ENCODE measurements at regions not wholly inside any gene's neighbourhood (a gene's known extent, or its start where the extent isn't known, plus 50 kb on each side); places are given as distances from the start of the nearest gene placed in this dataset.

DNA sequence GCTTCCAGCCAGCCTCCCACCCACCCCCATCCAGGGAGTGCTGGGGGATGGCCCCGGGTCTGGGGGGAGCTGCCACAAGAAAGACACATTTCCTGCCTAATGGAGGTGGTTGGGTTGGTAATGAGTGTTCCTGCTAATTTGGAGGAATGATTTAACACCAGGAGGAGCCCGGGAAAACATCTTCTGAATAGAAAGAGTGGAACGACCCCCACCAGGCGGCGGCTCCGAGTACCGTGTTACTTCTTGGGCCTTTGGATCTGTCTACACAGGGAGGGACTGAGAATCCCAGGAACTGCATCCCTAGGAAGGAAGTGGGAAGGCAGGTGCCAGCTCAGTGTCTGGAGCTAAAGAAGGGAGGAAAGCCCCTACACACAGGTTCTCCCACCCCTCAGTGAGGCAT, 64.6 kb downstream of the TSPAN17 start:
- TF ChIP-seq, protein P1, sequence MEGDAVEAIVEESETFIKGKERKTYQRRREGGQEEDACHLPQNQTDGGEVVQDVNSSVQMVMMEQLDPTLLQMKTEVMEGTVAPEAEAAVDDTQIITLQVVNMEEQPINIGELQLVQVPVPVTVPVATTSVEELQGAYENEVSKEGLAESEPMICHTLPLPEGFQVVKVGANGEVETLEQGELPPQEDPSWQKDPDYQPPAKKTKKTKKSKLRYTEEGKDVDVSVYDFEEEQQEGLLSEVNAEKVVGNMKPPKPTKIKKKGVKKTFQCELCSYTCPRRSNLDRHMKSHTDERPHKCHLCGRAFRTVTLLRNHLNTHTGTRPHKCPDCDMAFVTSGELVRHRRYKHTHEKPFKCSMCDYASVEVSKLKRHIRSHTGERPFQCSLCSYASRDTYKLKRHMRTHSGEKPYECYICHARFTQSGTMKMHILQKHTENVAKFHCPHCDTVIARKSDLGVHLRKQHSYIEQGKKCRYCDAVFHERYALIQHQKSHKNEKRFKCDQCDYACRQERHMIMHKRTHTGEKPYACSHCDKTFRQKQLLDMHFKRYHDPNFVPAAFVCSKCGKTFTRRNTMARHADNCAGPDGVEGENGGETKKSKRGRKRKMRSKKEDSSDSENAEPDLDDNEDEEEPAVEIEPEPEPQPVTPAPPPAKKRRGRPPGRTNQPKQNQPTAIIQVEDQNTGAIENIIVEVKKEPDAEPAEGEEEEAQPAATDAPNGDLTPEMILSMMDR (IDR thresholded peaks at IDR 0.05; ENCODE audit: unreplicated experiment in 3 of 3), result no peak
- H3K4me3 Mint-ChIP-seq, result no peak overlapping the region
- no peaks in the 10 kb centered on the region for H3K36me3 Mint-ChIP-seq (ENCODE audit: low read depth)
- H3K4me1 Mint-ChIP-seq, result peaks cover 10% of the 10 kb centered on the region
- no peak overlapping the region for H3K27ac Mint-ChIP-seq
- peaks cover 33% of the 10 kb centered on the region for H3K27me3 Mint-ChIP-seq (ENCODE audit: low read depth)
- H3K9me3 Mint-ChIP-seq, result peaks cover 13% of the 10 kb centered on the region

GRCh38 chr5:176712546-176713304, 65.4 kb downstream of the TSPAN17 start:
- Mint-ChIP-seq H3K36me3 (ENCODE audit: low read depth) (no peaks in the 10 kb centered on the region), H3K9me3 (peaks cover 13% of the 10 kb centered on the region), H3K4me1 (peaks cover 10% of the 10 kb centered on the region), H3K4me3 (no peak overlapping the region), H3K27me3 (ENCODE audit: low read depth) (peaks cover 35% of the 10 kb centered on the region), H3K27ac (no peak overlapping the region)
- TF ChIP-seq, protein P1 (IDR thresholded peaks at IDR 0.05; ENCODE audit: unreplicated experiment in 3 of 3), result no peak

GRCh38 chr5:176713409-176713808, 66.1 kb downstream of the TSPAN17 start:
- TF ChIP-seq, protein P1 (IDR thresholded peaks at IDR 0.05; ENCODE audit: unreplicated experiment in 3 of 3), result no peak
- Mint-ChIP-seq H3K4me3 (no peak overlapping the region), H3K36me3 (ENCODE audit: low read depth) (no peaks in the 10 kb centered on the region), H3K4me1 (peaks cover 10% of the 10 kb centered on the region), H3K27ac (no peak overlapping the region), H3K9me3 (peaks cover 13% of the 10 kb centered on the region), H3K27me3 (ENCODE audit: low read depth) (peaks cover 32% of the 10 kb centered on the region)

DNA sequence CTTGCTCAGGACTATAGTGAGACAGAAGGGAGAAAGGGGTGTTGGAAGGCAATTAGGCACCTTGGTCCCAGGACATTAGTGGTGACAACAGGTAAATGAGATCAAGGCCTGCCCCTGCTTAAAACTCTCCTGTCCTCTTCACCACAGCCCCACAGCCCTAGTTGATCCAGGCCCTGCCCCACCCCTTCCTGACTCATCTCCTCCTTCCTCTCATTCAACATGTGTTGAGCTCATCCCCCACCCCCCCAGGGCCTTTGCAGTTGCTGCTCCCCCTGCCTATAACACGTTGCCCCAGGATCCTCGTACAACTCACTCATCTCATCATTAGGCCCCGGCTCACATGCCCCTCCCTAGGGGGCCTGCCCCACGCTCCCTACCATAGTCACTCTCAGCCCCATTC, 66.8 kb downstream of the TSPAN17 start:
- H3K4me1 Mint-ChIP-seq, result peaks cover 16% of the 10 kb centered on the region
- TF ChIP-seq, protein P1 (IDR thresholded peaks at IDR 0.05; ENCODE audit: unreplicated experiment in 3 of 3), result no peak
- H3K27me3 Mint-ChIP-seq (ENCODE audit: low read depth), result peaks cover 30% of the 10 kb centered on the region
- no peak overlapping the region for H3K4me3 Mint-ChIP-seq
- H3K27ac Mint-ChIP-seq, result no peak overlapping the region
- H3K36me3 Mint-ChIP-seq (ENCODE audit: low read depth), result no peaks in the 10 kb centered on the region
- H3K9me3 Mint-ChIP-seq, result peaks cover 13% of the 10 kb centered on the region

DNA sequence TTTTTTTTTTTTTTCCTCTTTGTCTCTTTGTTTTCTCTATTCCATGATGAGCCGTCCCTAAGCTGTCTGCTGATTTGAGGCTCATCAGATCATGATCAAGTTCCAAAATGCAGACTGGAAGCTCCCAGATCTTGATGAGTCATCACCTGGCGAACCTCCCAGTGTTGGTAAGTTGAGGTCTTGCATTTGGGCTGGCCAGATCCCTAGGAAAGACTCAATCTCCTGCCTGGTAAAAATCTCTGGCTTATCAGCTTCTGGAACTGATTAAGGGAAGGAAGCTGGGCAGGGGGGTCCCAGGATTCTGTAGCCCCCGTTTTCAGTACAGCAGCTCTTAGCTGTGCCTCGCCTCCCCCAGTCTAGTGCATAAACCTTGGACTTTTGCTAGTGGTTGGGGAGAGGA, 69.0 kb downstream of the TSPAN17 start:
- TF ChIP-seq, protein P1 (IDR thresholded peaks at IDR 0.05; ENCODE audit: unreplicated experiment in 3 of 3), result no peak
- Mint-ChIP-seq H3K4me3 (no peak overlapping the region), H3K27ac (no peak overlapping the region), H3K36me3 (ENCODE audit: low read depth) (no peaks in the 10 kb centered on the region), H3K4me1 (peaks cover 23% of the 10 kb centered on the region), H3K27me3 (ENCODE audit: low read depth) (peaks cover 23% of the 10 kb centered on the region), H3K9me3 (peaks cover 13% of the 10 kb centered on the region)
